ENCODE measurements at regions not wholly inside any gene's neighbourhood (a gene's known extent, or its start where the extent isn't known, plus 50 kb on each side); places are given as distances from the start of the nearest gene placed in this dataset.

DNA sequence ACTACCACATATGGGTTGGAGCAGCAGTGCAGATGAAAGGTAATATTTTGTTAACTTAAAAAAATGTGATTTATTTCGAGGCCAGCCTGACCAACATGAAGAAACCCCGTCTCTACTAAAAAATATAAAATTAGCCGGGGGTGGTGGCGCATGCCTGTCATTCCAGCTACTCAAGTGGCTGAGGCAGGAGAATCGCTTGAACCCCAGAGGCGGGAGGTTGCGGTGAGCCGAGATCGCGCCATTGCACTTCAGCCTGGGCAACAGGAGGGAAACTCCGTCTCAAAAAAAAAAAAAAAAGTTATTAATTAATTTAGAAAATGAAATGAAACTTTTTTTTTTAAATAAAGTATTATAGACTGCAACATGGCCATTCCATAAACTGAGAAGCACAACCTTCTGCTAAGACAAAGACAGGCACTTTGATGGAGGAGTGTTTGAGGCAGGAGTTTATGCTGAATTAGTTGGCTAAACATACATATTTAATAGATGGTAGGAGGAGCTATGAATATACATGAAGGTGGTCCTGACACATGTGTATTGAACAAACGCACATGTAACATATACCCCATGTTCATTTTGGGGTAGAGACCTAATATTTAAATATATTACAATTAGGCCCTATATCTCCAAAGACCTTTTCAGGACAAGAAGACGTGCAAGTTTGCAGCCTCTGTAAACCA, 1485.3 kb upstream of the MIR17HG start:
- no peak for DNase-seq

DNA sequence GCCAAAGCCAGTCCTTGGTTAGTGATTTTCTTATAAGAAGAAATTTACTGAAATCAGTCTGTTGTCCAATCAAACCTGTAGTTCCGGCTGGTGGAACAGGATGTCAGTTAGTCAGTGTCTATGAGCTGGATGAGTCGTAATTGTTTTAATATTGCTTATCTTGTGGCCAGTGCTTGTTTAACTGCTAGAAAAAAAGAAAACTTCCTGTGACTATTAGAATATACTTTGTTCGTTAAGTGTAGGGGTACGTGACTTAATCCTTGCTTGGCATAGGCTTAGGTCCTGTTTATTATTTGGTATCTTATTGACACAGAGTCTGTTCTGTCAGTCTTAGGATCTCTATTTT, 1484.8 kb upstream of the MIR17HG start:
- no peak for DNase-seq

DNA sequence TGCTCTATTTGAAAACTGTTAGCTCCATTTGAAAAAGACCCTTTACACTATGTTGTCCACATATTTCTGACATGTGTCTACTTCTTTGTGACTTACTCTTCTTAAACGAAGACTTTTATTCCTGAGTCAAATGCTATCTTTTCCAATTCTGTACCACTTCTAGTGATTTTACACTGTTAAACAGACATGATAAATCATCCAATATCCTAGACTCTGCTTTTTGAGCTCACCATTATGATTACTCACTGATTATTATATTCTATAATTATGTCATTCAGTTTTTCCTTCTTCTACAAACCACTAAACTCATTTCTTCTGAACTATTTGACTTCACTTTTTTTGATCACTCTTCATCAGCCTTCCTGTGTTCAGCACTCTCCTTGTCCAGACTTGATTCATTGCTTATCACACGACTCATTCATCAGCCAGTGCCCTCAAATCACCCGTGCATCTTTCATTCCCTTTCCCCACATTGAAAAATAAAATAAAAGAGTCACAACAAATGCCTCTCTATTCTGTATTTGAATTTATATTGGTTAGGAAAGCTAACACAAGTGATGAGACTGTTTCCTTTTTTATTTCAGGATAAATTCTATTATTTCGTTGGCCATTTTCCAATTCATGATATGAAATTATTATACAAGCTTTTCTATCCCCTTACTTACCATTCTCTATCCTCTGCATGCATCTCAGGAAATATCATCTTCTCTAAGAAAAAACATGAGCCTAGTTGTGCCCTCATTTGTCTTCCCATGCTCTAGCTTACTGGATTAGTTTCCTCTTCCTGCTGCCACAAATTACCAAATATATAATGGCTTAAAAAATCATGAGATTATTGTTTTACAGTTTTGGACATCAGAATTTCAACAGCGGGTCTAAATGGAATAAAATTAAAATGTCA, 1482.1 kb upstream of the MIR17HG start:
- no peak for DNase-seq

DNA sequence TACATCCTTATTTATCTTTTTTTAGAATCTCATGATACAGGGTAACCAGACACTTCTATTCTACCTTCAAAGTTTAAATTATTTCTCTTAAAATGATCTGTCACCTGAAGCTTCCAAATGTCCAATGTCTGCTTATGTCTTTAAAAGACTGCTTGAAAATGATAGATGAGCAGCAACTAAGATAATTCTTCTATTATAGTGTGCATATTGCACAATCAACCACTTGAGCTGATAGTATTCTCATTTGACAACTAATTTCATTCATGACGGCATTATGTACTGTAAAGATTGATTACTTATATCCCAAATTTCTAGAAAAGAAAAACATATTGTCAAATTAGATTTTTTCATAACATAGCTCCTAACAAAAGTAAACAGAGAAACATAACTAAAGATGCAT, 1478.2 kb upstream of the MIR17HG start:
- DNase-seq: no peak

DNA sequence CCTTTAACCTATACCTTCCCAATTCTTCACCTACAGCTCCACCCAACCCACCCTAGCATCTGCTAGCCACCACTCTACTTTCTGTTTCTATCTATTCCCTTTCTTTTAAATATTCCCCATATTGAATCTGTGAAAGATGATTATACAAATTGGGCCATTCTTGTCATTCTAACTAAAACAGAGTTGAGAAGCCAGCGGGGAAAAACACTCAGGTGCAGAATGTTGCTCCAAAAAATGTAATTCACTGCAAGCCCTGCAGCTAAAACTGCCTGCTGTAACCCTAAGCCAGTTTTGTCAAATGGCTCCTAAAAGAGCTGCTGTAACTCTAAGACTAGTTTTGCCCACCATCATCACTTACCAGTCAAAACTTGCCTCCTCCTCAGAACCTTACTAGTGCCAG, 1468.6 kb upstream of the MIR17HG start:
- DNase-seq: no peak

DNA sequence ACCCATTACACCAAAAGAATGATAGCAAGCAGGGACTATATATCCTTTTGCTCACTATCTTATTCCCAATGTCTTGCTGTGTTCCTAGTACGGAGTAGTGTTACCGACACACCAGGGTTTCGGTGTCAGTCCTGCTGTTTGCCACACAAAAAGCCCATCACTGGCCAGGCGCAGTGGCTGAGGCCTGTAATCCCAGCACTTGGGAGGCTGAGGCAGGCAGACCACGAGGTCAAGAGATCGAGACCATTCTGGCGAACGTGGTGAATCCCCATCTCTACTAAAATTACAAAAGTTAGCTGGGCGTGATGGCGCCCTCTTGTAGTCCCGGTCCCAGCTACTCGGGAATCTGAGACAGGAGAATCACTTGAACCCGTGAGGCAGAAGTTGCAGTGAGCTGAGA, 1467.3 kb upstream of the MIR17HG start:
- no peak for DNase-seq

DNA sequence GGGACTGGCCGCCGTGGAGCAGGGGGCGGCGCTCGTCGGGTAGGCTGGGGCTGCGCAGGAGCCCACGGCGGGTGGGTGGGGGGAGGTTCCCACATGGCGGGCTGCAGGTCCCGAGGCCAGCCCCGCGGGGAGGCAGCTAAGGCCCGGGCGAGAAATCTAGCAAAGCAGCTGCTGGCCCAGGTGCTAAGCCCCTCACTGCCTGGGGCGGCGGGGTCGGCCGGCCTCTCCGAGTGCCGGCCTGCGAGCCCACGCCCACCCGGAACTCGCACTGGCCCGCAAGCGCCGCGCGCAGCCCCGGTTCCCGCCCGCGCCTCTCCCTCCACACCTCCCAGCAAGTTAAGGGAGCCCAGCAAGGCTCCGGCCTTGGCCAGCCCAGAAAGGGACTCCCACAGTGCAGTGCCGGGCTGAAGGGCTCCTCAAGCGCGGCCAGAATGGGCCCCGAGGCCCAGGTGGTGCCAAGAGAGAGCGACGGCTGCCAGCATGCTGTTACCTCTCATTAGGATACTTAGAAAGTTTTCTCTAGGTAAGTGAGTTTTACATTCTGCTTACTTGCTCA, 1463.5 kb upstream of the MIR17HG start:
- DNase-seq: no peak

DNA sequence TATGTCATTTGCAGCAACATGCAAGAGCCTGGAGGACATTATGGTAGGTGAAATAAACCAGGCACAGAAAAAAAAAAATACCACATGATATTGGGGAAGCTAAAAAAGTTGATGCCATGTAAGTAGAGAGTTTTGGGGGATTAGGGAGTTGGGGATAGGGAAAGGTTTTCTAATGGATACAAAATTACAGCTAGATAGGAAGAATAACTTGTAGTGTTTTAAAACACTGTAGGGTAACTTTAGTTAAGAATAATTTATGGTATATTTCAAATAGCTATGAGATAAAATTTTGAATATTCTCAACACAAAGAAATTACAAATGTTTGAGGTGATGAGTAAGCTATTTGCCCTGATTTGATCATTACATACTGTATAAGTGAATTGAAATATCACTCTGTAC, 1456.7 kb upstream of the MIR17HG start:
- no peak for DNase-seq

DNA sequence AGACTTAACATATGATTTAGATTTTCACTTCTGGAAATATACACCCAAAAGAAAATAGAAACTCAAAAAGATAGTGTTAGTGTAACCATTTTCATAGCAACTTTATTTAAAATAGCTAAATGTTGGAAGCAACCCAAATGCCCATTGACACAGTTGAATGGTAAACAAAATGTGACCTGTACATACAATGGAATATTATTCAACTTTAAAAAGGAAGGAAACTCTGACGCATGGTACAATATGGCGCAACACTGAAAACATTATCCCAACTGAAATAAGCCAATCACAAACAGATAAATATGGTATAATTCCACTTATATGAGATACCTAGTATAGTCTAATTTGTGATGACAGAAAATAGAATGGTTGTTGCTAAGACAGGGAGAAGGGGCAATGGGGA, 1456.1 kb upstream of the MIR17HG start:
- no peak for DNase-seq

DNA sequence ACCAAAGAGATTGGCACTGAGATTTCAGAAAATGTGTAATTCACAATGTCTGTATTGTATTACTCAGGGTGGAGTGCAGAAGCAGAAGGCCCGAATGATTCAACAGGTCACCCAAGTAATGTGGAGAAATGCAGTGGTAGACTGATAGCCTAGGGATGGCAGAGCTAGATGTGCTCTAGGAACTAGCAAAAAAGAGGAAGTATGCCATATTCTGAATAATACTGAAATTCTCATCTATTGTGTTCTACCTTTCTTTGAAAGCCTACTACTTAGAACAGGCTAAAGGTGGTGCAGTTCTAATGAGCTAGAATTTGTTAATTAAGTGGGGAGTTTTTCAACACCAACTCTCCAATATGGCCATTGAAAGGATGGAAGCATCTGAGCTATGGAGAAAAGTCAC, 1449.8 kb upstream of the MIR17HG start:
- DNase-seq: no peak

DNA sequence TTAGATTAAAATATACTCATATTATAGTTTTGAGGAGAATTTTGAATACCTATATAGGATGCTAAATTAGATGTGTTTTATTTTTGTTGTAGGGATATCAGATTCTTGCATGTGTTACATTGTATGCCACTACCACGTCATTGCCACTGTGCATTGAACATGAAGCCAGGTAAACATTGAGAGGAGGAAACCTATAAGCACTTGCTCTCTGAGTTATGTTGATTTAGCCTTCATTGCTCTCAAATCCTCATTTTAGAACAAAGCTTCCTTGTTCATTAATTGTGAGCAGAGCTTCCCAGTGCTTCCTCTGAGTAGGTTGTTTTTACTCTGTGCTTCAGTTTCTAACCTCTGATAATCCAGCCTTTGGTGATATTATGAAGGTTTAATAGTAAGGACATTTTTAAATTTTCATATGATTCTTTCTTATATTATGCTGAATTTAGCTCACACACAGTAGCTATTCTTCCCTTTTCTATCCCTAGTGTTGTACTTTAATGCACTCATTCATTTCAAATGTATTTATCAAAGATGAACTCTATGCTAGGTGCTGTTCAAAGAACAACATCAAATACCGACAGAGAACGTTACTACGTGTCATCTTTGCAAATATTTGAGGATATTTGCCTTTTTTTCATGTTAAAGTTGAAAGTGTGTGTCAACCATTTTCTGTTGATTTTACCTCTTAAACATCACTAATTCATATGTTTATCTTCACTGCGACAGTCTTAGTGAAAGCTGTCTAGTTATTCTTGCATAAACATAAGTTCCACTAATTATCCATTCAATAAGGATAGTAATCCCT, 1448.0 kb upstream of the MIR17HG start:
- no peak for DNase-seq

DNA sequence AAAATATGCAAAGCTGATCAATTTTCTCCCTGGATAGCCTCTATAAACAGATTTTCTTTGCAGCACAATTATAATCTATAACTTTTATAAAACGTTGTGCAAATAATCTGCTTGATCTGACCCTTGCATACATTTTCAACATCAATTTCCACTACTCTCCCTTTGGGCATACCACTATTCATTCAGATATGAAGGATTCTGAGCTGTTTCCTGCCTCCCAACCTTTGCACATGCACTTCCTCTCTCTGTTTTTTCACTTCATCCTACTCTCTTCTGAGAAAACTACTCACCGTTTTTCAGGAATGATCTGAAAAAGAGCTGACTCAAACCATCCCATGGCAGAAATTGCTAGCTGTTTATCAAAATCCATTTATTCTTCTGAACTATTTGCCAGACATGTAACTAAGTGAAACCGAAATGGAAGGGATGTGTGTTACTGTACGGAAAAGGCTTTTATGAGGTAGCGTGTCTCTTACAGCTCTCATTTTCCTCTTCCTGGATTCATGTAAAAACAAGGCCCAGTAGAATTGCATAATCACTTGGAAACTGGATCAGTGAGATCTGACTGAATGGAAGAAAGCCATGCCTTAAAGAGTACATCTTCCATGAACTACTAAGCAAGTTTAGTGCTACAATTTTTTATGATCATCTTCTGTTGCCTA, 1447.3 kb upstream of the MIR17HG start:
- DNase-seq: no peak

DNA sequence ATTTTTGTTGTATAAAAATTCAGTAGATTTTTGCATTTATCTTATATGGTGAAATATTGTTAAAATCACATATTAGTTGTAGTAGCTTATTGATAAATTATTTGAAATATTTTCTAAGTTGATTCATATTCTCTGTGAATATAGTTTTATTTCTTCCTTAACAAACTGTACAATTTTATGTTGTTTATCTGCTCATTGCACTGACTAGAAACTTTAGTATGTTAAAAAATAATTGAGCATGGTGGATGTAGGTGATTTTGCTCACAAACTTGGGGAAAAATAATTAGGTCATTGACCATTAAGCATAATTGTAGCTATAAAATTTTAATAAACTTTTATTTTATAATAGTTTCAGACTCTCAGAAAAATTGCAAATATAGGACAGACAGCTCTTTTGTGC, 1445.3 kb upstream of the MIR17HG start:
- DNase-seq: no peak

DNA sequence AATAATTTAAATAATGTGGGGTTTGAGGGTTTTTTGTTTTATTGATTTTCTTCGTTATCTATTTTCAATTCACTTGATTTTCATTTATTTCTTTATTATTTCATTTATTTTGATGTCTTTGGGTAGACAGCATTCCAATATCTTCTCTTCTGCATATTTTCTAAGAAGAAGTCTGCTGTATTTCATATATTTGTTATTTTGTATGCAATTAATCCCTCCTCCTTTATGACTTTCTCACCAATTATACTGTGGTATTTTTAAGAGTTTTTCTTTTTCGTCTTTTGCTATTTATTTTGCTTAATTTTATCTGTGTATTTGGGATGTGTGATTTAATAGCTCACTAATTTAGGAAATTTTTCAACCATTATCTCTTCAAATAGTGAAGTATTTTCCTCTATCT, 1444.4 kb upstream of the MIR17HG start:
- DNase-seq: no peak

DNA sequence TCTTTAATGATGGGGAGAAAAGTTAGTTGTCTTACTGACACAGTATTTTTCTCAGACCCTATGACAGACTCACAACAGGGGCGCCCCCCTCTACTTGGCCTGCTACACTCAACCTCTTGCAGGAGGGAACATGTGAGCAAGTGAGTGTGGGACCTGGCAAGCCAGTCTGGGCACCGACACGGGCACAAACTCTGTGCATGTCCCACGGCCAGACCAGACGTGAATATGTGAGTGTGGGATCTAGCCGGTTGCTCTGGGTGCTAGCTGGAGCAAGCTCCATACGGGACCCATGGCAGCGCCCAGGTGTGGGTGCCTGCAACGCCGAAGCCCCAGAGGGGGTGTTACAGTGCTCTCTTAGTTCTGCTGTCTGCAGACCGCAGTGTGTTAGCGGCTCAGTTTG, 1437.3 kb upstream of the MIR17HG start:
- DNase-seq: no peak

DNA sequence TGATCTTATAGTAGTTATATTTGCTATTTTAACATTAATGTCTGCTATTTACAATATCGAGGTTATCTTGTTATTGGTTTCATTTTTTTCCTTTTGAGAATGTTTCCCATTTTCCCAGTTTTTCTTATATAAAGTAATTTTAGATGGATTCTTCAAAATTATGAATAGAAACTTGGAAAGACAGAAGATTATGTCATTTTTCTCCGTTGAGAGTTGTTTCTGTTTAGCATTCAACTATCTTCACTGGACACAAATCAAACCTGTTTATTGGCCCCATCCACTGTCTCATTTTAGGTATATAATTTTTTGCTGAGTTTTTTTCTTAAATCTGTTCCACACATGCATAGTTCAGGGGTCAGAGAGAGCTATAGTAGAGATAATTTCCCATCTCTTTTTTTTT, 1430.9 kb upstream of the MIR17HG start:
- no peak for DNase-seq

DNA sequence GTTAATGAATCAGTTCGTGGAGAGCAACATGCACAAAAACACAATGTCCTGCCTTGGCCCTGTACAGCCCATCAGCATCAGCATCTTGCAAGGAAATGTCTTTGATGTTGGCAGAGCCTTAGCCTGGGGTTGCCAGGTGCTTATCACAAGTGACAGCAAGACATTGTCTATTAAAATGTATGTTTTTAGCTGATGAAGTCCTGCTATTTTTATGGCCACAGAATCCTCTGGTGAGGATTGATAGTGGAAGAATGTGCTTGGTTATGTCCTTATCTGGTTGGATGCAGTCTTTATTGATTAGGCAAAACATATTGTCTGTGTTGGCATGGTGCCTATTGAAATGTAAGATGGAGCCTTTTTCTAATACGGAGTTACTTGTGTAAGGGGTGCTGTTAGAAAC, 1427.0 kb upstream of the MIR17HG start:
- DNase-seq: no peak

DNA sequence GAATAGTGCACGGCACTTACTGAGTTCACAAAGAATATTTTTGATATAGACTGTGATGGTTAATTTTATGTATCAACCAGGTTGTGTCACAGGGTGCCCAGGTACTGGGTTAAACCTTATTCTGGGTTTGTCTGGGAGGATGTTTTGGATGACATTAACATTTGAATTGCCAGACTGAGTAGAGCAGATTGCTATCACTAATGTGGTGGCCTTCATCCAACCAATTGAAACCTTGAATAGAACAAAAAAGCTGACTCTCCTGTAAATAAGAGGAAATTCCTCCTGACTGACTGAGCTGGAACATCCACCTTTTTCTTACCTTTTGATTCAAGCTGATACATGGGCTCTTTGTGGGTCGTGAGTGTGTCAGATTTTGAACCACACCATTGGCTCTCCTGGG, 1424.4 kb upstream of the MIR17HG start:
- no peak for DNase-seq

DNA sequence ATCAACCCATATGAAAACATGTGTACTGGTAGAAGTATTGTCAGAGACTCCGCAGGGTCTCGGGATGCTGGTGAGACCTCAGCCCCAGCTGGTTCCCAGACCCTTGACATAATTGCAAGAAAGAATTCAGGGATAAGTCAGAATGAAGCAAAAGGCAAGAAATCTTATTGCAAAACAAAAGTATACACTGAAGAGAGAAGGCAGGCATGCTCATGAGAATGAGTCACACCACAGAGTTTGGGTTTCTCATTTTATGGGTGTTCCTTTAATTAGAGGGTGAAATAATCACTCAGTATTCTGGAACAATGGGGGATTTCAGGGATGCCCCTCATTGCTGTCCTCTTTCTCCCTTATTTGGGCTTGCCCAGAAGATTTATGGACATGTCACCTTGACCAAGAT, 1423.8 kb upstream of the MIR17HG start:
- no peak for DNase-seq

DNA sequence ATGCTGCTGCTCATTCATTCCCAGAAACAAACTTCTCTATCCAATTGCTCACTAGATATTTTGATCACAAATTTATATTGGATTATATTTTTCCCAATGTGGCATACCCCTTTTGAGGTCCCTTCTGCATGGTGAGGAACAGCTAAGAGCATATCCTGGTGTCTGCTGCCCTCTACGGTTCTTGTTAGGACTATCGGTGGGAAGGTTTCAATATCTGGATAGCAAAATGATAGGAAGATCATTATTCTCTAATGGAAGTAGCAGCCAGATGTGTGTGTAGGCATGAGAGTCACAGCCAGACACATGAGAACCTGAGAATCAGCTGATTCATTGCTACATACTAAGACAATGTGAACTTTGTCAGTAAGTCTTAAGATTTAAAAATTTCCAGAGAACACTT, 1422.4 kb upstream of the MIR17HG start:
- DNase-seq: peak; percentile 29

DNA sequence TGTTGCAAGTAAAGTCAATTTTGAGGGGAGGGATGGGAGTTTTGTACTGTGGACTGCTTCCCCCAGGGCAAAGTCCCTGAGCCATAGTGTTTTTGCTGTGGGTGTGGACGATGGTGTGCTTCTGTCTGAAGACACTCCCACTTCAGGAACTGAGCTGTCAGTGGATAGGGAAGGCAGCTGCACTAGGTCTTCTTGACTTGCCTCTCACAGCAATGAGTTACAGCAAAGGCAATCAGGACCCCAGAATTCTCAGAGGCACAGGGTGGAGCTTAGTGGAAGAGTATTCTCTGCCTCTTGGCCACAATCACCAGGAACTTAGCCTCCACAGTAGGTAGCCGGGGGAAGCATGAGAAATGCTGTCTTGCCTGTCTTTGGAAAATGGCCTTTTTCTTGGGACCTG, 1416.6 kb upstream of the MIR17HG start:
- DNase-seq: no peak

DNA sequence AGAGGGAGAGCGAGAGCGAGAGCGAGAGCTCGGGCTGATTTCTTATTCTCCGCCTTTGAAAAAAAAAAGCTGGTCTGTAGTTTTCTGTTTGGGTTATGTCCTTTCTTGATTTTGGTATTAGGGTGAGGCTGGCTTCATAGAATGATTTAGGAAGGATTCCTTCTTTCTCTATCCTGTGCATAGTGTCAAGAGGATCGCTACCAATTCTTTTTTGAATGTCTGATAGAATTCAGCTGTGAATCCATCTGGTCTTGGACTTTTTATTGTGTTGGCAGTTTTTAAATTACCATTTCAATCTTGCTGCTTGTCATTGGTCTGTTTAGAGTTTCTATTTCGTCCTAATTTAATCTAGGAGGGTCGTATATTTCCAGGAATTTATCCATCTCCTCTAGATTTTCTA, 1414.6 kb upstream of the MIR17HG start:
- no peak for DNase-seq

DNA sequence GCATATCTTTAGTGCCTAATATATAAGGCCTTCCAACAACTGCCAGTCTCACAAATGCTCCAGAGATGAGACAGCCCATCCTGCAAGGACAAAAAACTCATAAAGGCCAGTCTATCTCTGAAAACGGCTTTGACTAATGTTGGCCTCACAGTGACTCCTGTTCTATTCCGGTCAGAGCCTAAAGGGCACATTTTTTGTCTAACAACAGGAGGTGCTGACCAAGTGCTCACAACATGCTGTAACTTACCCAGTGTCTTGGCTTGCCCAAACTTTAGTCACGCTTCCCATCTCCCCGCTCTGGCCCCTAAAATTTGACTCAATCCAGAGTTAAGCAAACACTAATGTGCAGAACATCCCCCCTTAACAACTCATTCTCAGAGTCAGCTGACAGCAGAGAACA, 1411.2 kb upstream of the MIR17HG start:
- no peak for DNase-seq
